Stimulated activated naive B cell treated with anti-CD40 and anti-IgM and Interleukin-4, amounts not matched to agents 10 μg/mL and 1 μg/mL and 100 μg/mL, for 72 hours (primary cell): ENCODE measurements at regions not wholly inside any gene's neighbourhood (a gene's known extent, or its start where the extent isn't known, plus 50 kb on each side); places are given as distances from the start of the nearest gene placed in this dataset.
A peak's percentile ranks its signal among the peaks of the same experiment; 100 is the strongest.

Experiments
- ATAC-seq, 2 donors: fragments of 150-1000 bp; cut with Tn5 transposase; replicated peaks; 2 replicates each; pipeline ENCODE4 v1.10.0; 2021; ENCODE audit warnings: moderate library complexity in 1 of 2
- DNase-seq: peaks from one replicate; pipeline ENCODE4 v3.0.0; 2021
- H3K27ac Mint-ChIP-seq: one replicate; pipeline ENCODE4 v1.8.0; 2022; ENCODE audit warnings: mild to moderate bottlenecking, mixed read lengths
- H3K27me3 Mint-ChIP-seq, 2 donors: one replicate each; pipeline ENCODE4 v1.8.0; 2022; ENCODE audit warnings: mixed read lengths in 2 of 2
- H3K36me3 Mint-ChIP-seq, 2 donors: one replicate each; pipeline ENCODE4 v1.8.0; 2022; ENCODE audit warnings: mixed read lengths in 2 of 2, mild to moderate bottlenecking in 1 of 2
- H3K4me1 Mint-ChIP-seq, 2 donors: one replicate each; pipeline ENCODE4 v1.8.0; 2022; ENCODE audit warnings: mixed read lengths in 2 of 2, mild to moderate bottlenecking in 1 of 2
- H3K4me3 Mint-ChIP-seq, 2 donors: one replicate each; pipeline ENCODE4 v1.8.0; 2022; ENCODE audit warnings: mild to moderate bottlenecking in 2 of 2, mixed read lengths in 2 of 2, moderate library complexity in 1 of 2
- H3K9me3 Mint-ChIP-seq, 2 donors: one replicate each; pipeline ENCODE4 v1.8.0; 2022; ENCODE audit warnings: mixed read lengths in 2 of 2, mild to moderate bottlenecking in 1 of 2

- no peak for DNase-seq
Measured at GRCh38 chr14:54337314-54337713, 59.5 kb upstream of the CDKN3 start.

GRCh38 chr14:54338696-54339317 lies 58.0 kb upstream of the CDKN3 start:
- Mint-ChIP-seq H3K4me3 (no peak overlapping the region), H3K36me3 (no peaks in the 10 kb centered on the region), H3K4me1 (no peaks in the 10 kb centered on the region), H3K27me3 (no peaks in the 10 kb centered on the region), H3K27ac (no peak overlapping the region), H3K9me3 (no peaks in the 10 kb centered on the region)
- ATAC-seq (no peak), DNase-seq (no peak)

More at GRCh38 chr14:54337314-54337713, 59.5 kb upstream of the CDKN3 start:
- ATAC-seq = no peak
- no peaks in the 10 kb centered on the region for H3K9me3 Mint-ChIP-seq
- H3K27ac Mint-ChIP-seq = no peak overlapping the region
- H3K36me3 Mint-ChIP-seq = no peaks in the 10 kb centered on the region
- H3K27me3 Mint-ChIP-seq = peaks cover 0 to 8% of the 10 kb centered on the region in 2 donors
- no peak overlapping the region for H3K4me3 Mint-ChIP-seq
- H3K4me1 Mint-ChIP-seq = no peaks in the 10 kb centered on the region

- Mint-ChIP-seq H3K4me3 (no peak overlapping the region), H3K36me3 (no peaks in the 10 kb centered on the region), H3K27ac (no peak overlapping the region), H3K9me3 (no peaks in the 10 kb centered on the region), H3K27me3 (no peaks in the 10 kb centered on the region), H3K4me1 (peaks cover 4 to 5% of the 10 kb centered on the region in 2 donors)
- DNase-seq (no peak), ATAC-seq (no peak)
Measured at GRCh38 chr14:54339771-54340170, 57.0 kb upstream of the CDKN3 start.

- Mint-ChIP-seq H3K9me3 (no peaks in the 10 kb centered on the region), H3K4me1 (peaks cover 5 to 6% of the 10 kb centered on the region in 2 donors), H3K36me3 (no peaks in the 10 kb centered on the region), H3K27me3 (peaks cover 0 to 4% of the 10 kb centered on the region in 2 donors), H3K4me3 (no peak overlapping the region), H3K27ac (no peak overlapping the region)
- no peak for DNase-seq
- ATAC-seq = no peak
Measured at GRCh38 chr14:54342806-54343205, 54.0 kb upstream of the CDKN3 start.

GRCh38 chr14:54343272-54344121 lies 53.3 kb upstream of the CDKN3 start:
- Mint-ChIP-seq H3K27ac (no peak overlapping the region), H3K27me3 (peaks cover 4% of the 10 kb centered on the region in 2 donors), H3K4me1 (peaks cover 5 to 6% of the 10 kb centered on the region in 2 donors), H3K4me3 (no peak overlapping the region), H3K9me3 (no peaks in the 10 kb centered on the region), H3K36me3 (no peaks in the 10 kb centered on the region)
- DNase-seq = no peak
- no peak for ATAC-seq

GRCh38 chr14:54344445-54344844 lies 52.4 kb upstream of the CDKN3 start:
- Mint-ChIP-seq H3K4me3 (no peak overlapping the region), H3K27me3 (peaks cover 8 to 13% of the 10 kb centered on the region in 2 donors), H3K27ac (no peak overlapping the region), H3K36me3 (no peaks in the 10 kb centered on the region), H3K4me1 (peaks cover 6% of the 10 kb centered on the region in 2 donors), H3K9me3 (no peaks in the 10 kb centered on the region)
- DNase-seq = no peak
- peak; percentile 45 to 51 for ATAC-seq

GRCh38 chr14:54346257-54346656 lies 50.5 kb upstream of the CDKN3 start:
- no peaks in the 10 kb centered on the region for H3K9me3 Mint-ChIP-seq
- ATAC-seq (no peak), DNase-seq (no peak)
- H3K36me3 Mint-ChIP-seq = no peaks in the 10 kb centered on the region
- H3K4me3 Mint-ChIP-seq = no peak overlapping the region
- peaks cover 6% of the 10 kb centered on the region in 2 donors for H3K4me1 Mint-ChIP-seq
- no peak overlapping the region for H3K27ac Mint-ChIP-seq
- peaks cover 8 to 22% of the 10 kb centered on the region in 2 donors for H3K27me3 Mint-ChIP-seq
